ENCODE measurements at regions not wholly inside any gene's neighbourhood (a gene's known extent, or its start where the extent isn't known, plus 50 kb on each side); places are given as distances from the start of the nearest gene placed in this dataset.

- no peak for FAIRE-seq
These were observed 678.1 kb upstream of the CCDC54 start for GRCh38 chr3:106699122-106699521.

GRCh38 chr3:106700981-106701380 is 676.3 kb upstream of the CCDC54 start:
- DNase-seq (ENCODE audit: low spot score in 2 of 2) (no peak), FAIRE-seq (no peak)

More at GRCh38 chr3:106699122-106699521, 678.1 kb upstream of the CCDC54 start:
- no peak for DNase-seq (ENCODE audit: low spot score in 2 of 2)

- DNase-seq (ENCODE audit: low spot score in 2 of 2) (no peak), FAIRE-seq (no peak)
These were observed 673.7 kb upstream of the CCDC54 start for GRCh38 chr3:106703524-106703923.

- FAIRE-seq: no peak
- DNase-seq (ENCODE audit: low spot score in 2 of 2): no peak
These were observed 669.9 kb upstream of the CCDC54 start for GRCh38 chr3:106707347-106707746.

- DNase-seq (ENCODE audit: low spot score in 2 of 2): no peak
- FAIRE-seq: no peak
These were observed 666.6 kb upstream of the CCDC54 start for GRCh38 chr3:106710596-106710995.

GRCh38 chr3:106711650-106712049 is 665.6 kb upstream of the CCDC54 start:
- DNase-seq (ENCODE audit: low spot score in 2 of 2) (no peak), FAIRE-seq (no peak)

GRCh38 chr3:106714400-106714799 is 662.8 kb upstream of the CCDC54 start:
- DNase-seq (ENCODE audit: low spot score in 2 of 2) (no peak), FAIRE-seq (no peak)

- DNase-seq (ENCODE audit: low spot score in 2 of 2) (no peak), FAIRE-seq (no peak)
These were observed 662.0 kb upstream of the CCDC54 start for GRCh38 chr3:106715286-106715685.

GRCh38 chr3:106717178-106717780 is 660.0 kb upstream of the CCDC54 start:
- FAIRE-seq (no peak), DNase-seq (ENCODE audit: low spot score in 2 of 2) (no peak)

GRCh38 chr3:106719077-106719476 is 658.2 kb upstream of the CCDC54 start:
- no peak for DNase-seq (ENCODE audit: low spot score in 2 of 2)
- FAIRE-seq: no peak

GRCh38 chr3:106719583-106719982 is 657.7 kb upstream of the CCDC54 start:
- DNase-seq (ENCODE audit: low spot score in 2 of 2): no peak
- FAIRE-seq: no peak

- FAIRE-seq (no peak), DNase-seq (ENCODE audit: low spot score in 2 of 2) (no peak)
These were observed 656.7 kb upstream of the CCDC54 start for GRCh38 chr3:106720510-106720909.

- DNase-seq (ENCODE audit: low spot score in 2 of 2): no peak
- FAIRE-seq: no peak
These were observed 651.7 kb upstream of the CCDC54 start for GRCh38 chr3:106725566-106725965.

- DNase-seq (ENCODE audit: low spot score in 2 of 2): no peak
- FAIRE-seq: no peak
These were observed 648.7 kb upstream of the CCDC54 start for GRCh38 chr3:106728315-106729098.

- DNase-seq (ENCODE audit: low spot score in 2 of 2) (no peak), FAIRE-seq (no peak)
These were observed 647.8 kb upstream of the CCDC54 start for GRCh38 chr3:106729481-106729880.

GRCh38 chr3:106731230-106731629 is 646.0 kb upstream of the CCDC54 start:
- DNase-seq (ENCODE audit: low spot score in 2 of 2): no peak
- no peak for FAIRE-seq

GRCh38 chr3:106734712-106735111 is 642.5 kb upstream of the CCDC54 start:
- DNase-seq (ENCODE audit: low spot score in 2 of 2): no peak
- FAIRE-seq: no peak

GRCh38 chr3:106737265-106737664 is 640.0 kb upstream of the CCDC54 start:
- no peak for DNase-seq (ENCODE audit: low spot score in 2 of 2)
- FAIRE-seq: no peak

- DNase-seq (ENCODE audit: low spot score in 2 of 2) (no peak), FAIRE-seq (no peak)
These were observed 637.1 kb upstream of the CCDC54 start for GRCh38 chr3:106740116-106740515.

GRCh38 chr3:106745344-106746168 is 631.7 kb upstream of the CCDC54 start:
- no peak for DNase-seq (ENCODE audit: low spot score in 2 of 2)
- no peak for FAIRE-seq

- no peak for FAIRE-seq
- no peak for DNase-seq (ENCODE audit: low spot score in 2 of 2)
These were observed 631.0 kb upstream of the CCDC54 start for GRCh38 chr3:106746286-106746685.

Data from frontal cortex (tissue), 3 donors.